ENCODE measurements at regions not wholly inside any gene's neighbourhood (a gene's known extent, or its start where the extent isn't known, plus 50 kb on each side); places are given as distances from the start of the nearest gene placed in this dataset.

GRCh38 chr18:75660932-75661331 is 233.4 kb upstream of the SMIM21 start:
- no peak overlapping the region for H3K4me3 ChIP-seq (ENCODE audit: low read depth in 1 of 2, low read length in 2 of 2)
- H3K4me1 ChIP-seq (ENCODE audit: control insufficient read depth in 1 of 2, insufficient read depth in 2 of 2, low read length in 2 of 2): no peaks in the 10 kb centered on the region
- H3K36me3 ChIP-seq (ENCODE audit: control insufficient read depth in 1 of 2, insufficient read depth in 2 of 2, low read length in 2 of 2): no peaks in the 10 kb centered on the region
- no peak overlapping the region for H3K9ac ChIP-seq (ENCODE audit: low read depth in 1 of 2, low read length in 2 of 2)
- peaks cover 5 to 6% of the 10 kb centered on the region in 2 donors for H3K9me3 ChIP-seq (ENCODE audit: control insufficient read depth in 1 of 2, low read length in 2 of 2)
- no peak overlapping the region for H3K27ac ChIP-seq (ENCODE audit: low read depth, low read length)
- H3K27me3 ChIP-seq (ENCODE audit: control insufficient read depth in 1 of 2, insufficient read depth in 2 of 2, low read length in 2 of 2): no peaks in the 10 kb centered on the region

- Histone ChIP-seq H3K27ac (ENCODE audit: low read depth, low read length) (no peak overlapping the region), H3K36me3 (ENCODE audit: control insufficient read depth in 1 of 2, insufficient read depth in 2 of 2, low read length in 2 of 2) (no peaks in the 10 kb centered on the region), H3K9me3 (ENCODE audit: control insufficient read depth in 1 of 2, low read length in 2 of 2) (peaks cover 5 to 6% of the 10 kb centered on the region in 2 donors), H3K4me3 (ENCODE audit: low read depth in 1 of 2, low read length in 2 of 2) (no peak overlapping the region), H3K27me3 (ENCODE audit: control insufficient read depth in 1 of 2, insufficient read depth in 2 of 2, low read length in 2 of 2) (no peaks in the 10 kb centered on the region), H3K9ac (ENCODE audit: low read depth in 1 of 2, low read length in 2 of 2) (no peak overlapping the region), H3K4me1 (ENCODE audit: control insufficient read depth in 1 of 2, insufficient read depth in 2 of 2, low read length in 2 of 2) (no peaks in the 10 kb centered on the region)
Measured at GRCh38 chr18:75659535-75660023, 232.1 kb upstream of the SMIM21 start.

- H3K9ac ChIP-seq (ENCODE audit: low read depth in 1 of 2, low read length in 2 of 2): no peak overlapping the region
- H3K9me3 ChIP-seq (ENCODE audit: control insufficient read depth in 1 of 2, low read length in 2 of 2): peaks cover 5 to 6% of the 10 kb centered on the region in 2 donors
- no peaks in the 10 kb centered on the region for H3K4me1 ChIP-seq (ENCODE audit: control insufficient read depth in 1 of 2, insufficient read depth in 2 of 2, low read length in 2 of 2)
- no peaks in the 10 kb centered on the region for H3K36me3 ChIP-seq (ENCODE audit: control insufficient read depth in 1 of 2, insufficient read depth in 2 of 2, low read length in 2 of 2)
- H3K27ac ChIP-seq (ENCODE audit: low read depth, low read length): no peak overlapping the region
- no peaks in the 10 kb centered on the region for H3K27me3 ChIP-seq (ENCODE audit: control insufficient read depth in 1 of 2, insufficient read depth in 2 of 2, low read length in 2 of 2)
- H3K4me3 ChIP-seq (ENCODE audit: low read depth in 1 of 2, low read length in 2 of 2): no peak overlapping the region
Measured at GRCh38 chr18:75658330-75658729, 230.8 kb upstream of the SMIM21 start.

GRCh38 chr18:75656563-75657247 is 229.2 kb upstream of the SMIM21 start:
- no peaks in the 10 kb centered on the region for H3K27me3 ChIP-seq (ENCODE audit: control insufficient read depth in 1 of 2, insufficient read depth in 2 of 2, low read length in 2 of 2)
- H3K4me3 ChIP-seq (ENCODE audit: low read depth in 1 of 2, low read length in 2 of 2): no peak overlapping the region
- no peak overlapping the region for H3K27ac ChIP-seq (ENCODE audit: low read depth, low read length)
- H3K4me1 ChIP-seq (ENCODE audit: control insufficient read depth in 1 of 2, insufficient read depth in 2 of 2, low read length in 2 of 2): no peaks in the 10 kb centered on the region
- no peak overlapping the region for H3K9ac ChIP-seq (ENCODE audit: low read depth in 1 of 2, low read length in 2 of 2)
- no peaks in the 10 kb centered on the region for H3K36me3 ChIP-seq (ENCODE audit: control insufficient read depth in 1 of 2, insufficient read depth in 2 of 2, low read length in 2 of 2)
- H3K9me3 ChIP-seq (ENCODE audit: control insufficient read depth in 1 of 2, low read length in 2 of 2): peaks cover 5 to 6% of the 10 kb centered on the region in 2 donors

- no peaks in the 10 kb centered on the region for H3K36me3 ChIP-seq (ENCODE audit: control insufficient read depth in 1 of 2, insufficient read depth in 2 of 2, low read length in 2 of 2)
- peaks cover 4 to 6% of the 10 kb centered on the region in 2 donors for H3K9me3 ChIP-seq (ENCODE audit: control insufficient read depth in 1 of 2, low read length in 2 of 2)
- no peaks in the 10 kb centered on the region for H3K4me1 ChIP-seq (ENCODE audit: control insufficient read depth in 1 of 2, insufficient read depth in 2 of 2, low read length in 2 of 2)
- H3K4me3 ChIP-seq (ENCODE audit: low read depth in 1 of 2, low read length in 2 of 2): no peak overlapping the region
- no peak overlapping the region for H3K27ac ChIP-seq (ENCODE audit: low read depth, low read length)
- no peak overlapping the region for H3K9ac ChIP-seq (ENCODE audit: low read depth in 1 of 2, low read length in 2 of 2)
- no peaks in the 10 kb centered on the region for H3K27me3 ChIP-seq (ENCODE audit: control insufficient read depth in 1 of 2, insufficient read depth in 2 of 2, low read length in 2 of 2)
Measured at GRCh38 chr18:75656035-75656434, 228.5 kb upstream of the SMIM21 start.

- Histone ChIP-seq H3K4me1 (ENCODE audit: control insufficient read depth in 1 of 2, insufficient read depth in 2 of 2, low read length in 2 of 2) (no peaks in the 10 kb centered on the region), H3K27ac (ENCODE audit: low read depth, low read length) (no peak overlapping the region), H3K9me3 (ENCODE audit: control insufficient read depth in 1 of 2, low read length in 2 of 2) (no peaks in the 10 kb centered on the region), H3K9ac (ENCODE audit: low read depth in 1 of 2, low read length in 2 of 2) (no peak overlapping the region), H3K27me3 (ENCODE audit: control insufficient read depth in 1 of 2, insufficient read depth in 2 of 2, low read length in 2 of 2) (no peaks in the 10 kb centered on the region), H3K4me3 (ENCODE audit: low read depth in 1 of 2, low read length in 2 of 2) (no peak overlapping the region), H3K36me3 (ENCODE audit: control insufficient read depth in 1 of 2, insufficient read depth in 2 of 2, low read length in 2 of 2) (no peaks in the 10 kb centered on the region)
Measured at GRCh38 chr18:75654851-75655751, 227.6 kb upstream of the SMIM21 start.

- Histone ChIP-seq H3K4me3 (ENCODE audit: low read depth in 1 of 2, low read length in 2 of 2) (no peak overlapping the region), H3K27ac (ENCODE audit: low read depth, low read length) (no peak overlapping the region), H3K27me3 (ENCODE audit: control insufficient read depth in 1 of 2, insufficient read depth in 2 of 2, low read length in 2 of 2) (no peaks in the 10 kb centered on the region), H3K4me1 (ENCODE audit: control insufficient read depth in 1 of 2, insufficient read depth in 2 of 2, low read length in 2 of 2) (no peaks in the 10 kb centered on the region), H3K36me3 (ENCODE audit: control insufficient read depth in 1 of 2, insufficient read depth in 2 of 2, low read length in 2 of 2) (no peaks in the 10 kb centered on the region), H3K9ac (ENCODE audit: low read depth in 1 of 2, low read length in 2 of 2) (no peak overlapping the region), H3K9me3 (ENCODE audit: control insufficient read depth in 1 of 2, low read length in 2 of 2) (no peaks in the 10 kb centered on the region)
Measured at GRCh38 chr18:75654386-75654785, 226.9 kb upstream of the SMIM21 start.

GRCh38 chr18:75652528-75652927 is 225.0 kb upstream of the SMIM21 start:
- Histone ChIP-seq H3K27ac (ENCODE audit: low read depth, low read length) (no peak overlapping the region), H3K27me3 (ENCODE audit: control insufficient read depth in 1 of 2, insufficient read depth in 2 of 2, low read length in 2 of 2) (no peaks in the 10 kb centered on the region)

GRCh38 chr18:75644871-75645270 is 217.4 kb upstream of the SMIM21 start:
- H3K9me3 ChIP-seq (ENCODE audit: control insufficient read depth in 1 of 2, low read length in 2 of 2): no peaks in the 10 kb centered on the region
- H3K4me1 ChIP-seq (ENCODE audit: control insufficient read depth in 1 of 2, insufficient read depth in 2 of 2, low read length in 2 of 2): no peaks in the 10 kb centered on the region
- no peaks in the 10 kb centered on the region for H3K36me3 ChIP-seq (ENCODE audit: control insufficient read depth in 1 of 2, insufficient read depth in 2 of 2, low read length in 2 of 2)
- no peak overlapping the region for H3K27ac ChIP-seq (ENCODE audit: low read depth, low read length)
- no peak overlapping the region for H3K4me3 ChIP-seq (ENCODE audit: low read depth in 1 of 2, low read length in 2 of 2)
- no peak overlapping the region for H3K9ac ChIP-seq (ENCODE audit: low read depth in 1 of 2, low read length in 2 of 2)
- no peaks in the 10 kb centered on the region for H3K27me3 ChIP-seq (ENCODE audit: control insufficient read depth in 1 of 2, insufficient read depth in 2 of 2, low read length in 2 of 2)

More at GRCh38 chr18:75652528-75652927, 225.0 kb upstream of the SMIM21 start:
- Histone ChIP-seq H3K4me3 (ENCODE audit: low read depth in 1 of 2, low read length in 2 of 2) (no peak overlapping the region), H3K9me3 (ENCODE audit: control insufficient read depth in 1 of 2, low read length in 2 of 2) (no peaks in the 10 kb centered on the region), H3K9ac (ENCODE audit: low read depth in 1 of 2, low read length in 2 of 2) (no peak overlapping the region), H3K36me3 (ENCODE audit: control insufficient read depth in 1 of 2, insufficient read depth in 2 of 2, low read length in 2 of 2) (no peaks in the 10 kb centered on the region), H3K4me1 (ENCODE audit: control insufficient read depth in 1 of 2, insufficient read depth in 2 of 2, low read length in 2 of 2) (no peaks in the 10 kb centered on the region)

- Histone ChIP-seq H3K4me3 (ENCODE audit: low read depth in 1 of 2, low read length in 2 of 2) (no peak overlapping the region), H3K36me3 (ENCODE audit: control insufficient read depth in 1 of 2, insufficient read depth in 2 of 2, low read length in 2 of 2) (no peaks in the 10 kb centered on the region), H3K4me1 (ENCODE audit: control insufficient read depth in 1 of 2, insufficient read depth in 2 of 2, low read length in 2 of 2) (no peaks in the 10 kb centered on the region), H3K9ac (ENCODE audit: low read depth in 1 of 2, low read length in 2 of 2) (no peak overlapping the region), H3K27me3 (ENCODE audit: control insufficient read depth in 1 of 2, insufficient read depth in 2 of 2, low read length in 2 of 2) (no peaks in the 10 kb centered on the region), H3K9me3 (ENCODE audit: control insufficient read depth in 1 of 2, low read length in 2 of 2) (no peaks in the 10 kb centered on the region), H3K27ac (ENCODE audit: low read depth, low read length) (no peak overlapping the region)
Measured at GRCh38 chr18:75643083-75643482, 215.6 kb upstream of the SMIM21 start.
